B cell (primary cell): ENCODE measurements at regions not wholly inside any gene's neighbourhood (a gene's known extent, or its start where the extent isn't known, plus 50 kb on each side); places are given as distances from the start of the nearest gene placed in this dataset.

Experiments used
- ATAC-seq: fragments of 200-7000 bp; cut with Tn5 transposase; one replicate; pipeline ENCODE4 v1.10.0; 2021; ENCODE audit warnings: low read depth, mild to moderate bottlenecking, moderate number of reproducible peaks, moderate library complexity
- CTCF ChIA-PET: fragments of 350-600 bp; sonication (Branson Sonifier 250); formaldehyde crosslinking; loops from one replicate; lab custom pipeline; 2021; ENCODE audit warnings: antibody characterized with exemption, inconsistent platforms; lab: Charles Lee
- POLR2A ChIA-PET: fragments of 350-600 bp; sonication (Branson Sonifier 250); formaldehyde crosslinking; loops from one replicate; lab custom pipeline; 2021; ENCODE audit warnings: antibody characterized with exemption; lab: Charles Lee
- DNase-seq: peaks from one replicate; pipeline ENCODE4 v3.0.0; 2013
- H2AFZ ChIP-seq: 2 replicates; pipeline ENCODE4 v1.6.1; 2012; ENCODE audit warnings: mild to moderate bottlenecking, low read depth, low read length; ENCODE audit not compliant: insufficient read depth, poor library complexity, severe bottlenecking
- H3K27ac ChIP-seq, 2 donors: 1 replicate in 1 of 2; 2 replicates in 1 of 2; pipeline ENCODE4 v1.5.1; 2012 to 2013; ENCODE audit warnings: low read length in 2 of 2, mild to moderate bottlenecking in 2 of 2, moderate library complexity in 1 of 2
- H3K27me3 ChIP-seq, 4 experiments: fragments of 200-600 bp in 1 of 4; sonication (generic) in 1 of 4; replicated peaks in 1 of 4; 1 replicate in 2 of 4; 2 replicates in 2 of 4; pipeline versions ENCODE4 v1.6.1 to v1.7.0; 2013 to 2016; ENCODE audit warnings: low read length in 3 of 4, mild to moderate bottlenecking in 2 of 4, mixed read lengths in 1 of 4, moderate library complexity in 1 of 4; ENCODE audit not compliant: insufficient read depth in 4 of 4, control insufficient read depth in 3 of 4; ENCODE audit errors: control extremely low read depth in 1 of 4
- H3K36me3 ChIP-seq, 2 experiments: replicated peaks in 1 of 2; 1 replicate in 1 of 2; 2 replicates in 1 of 2; pipeline versions ENCODE4 v1.6.1 to v1.7.1; 2013; ENCODE audit warnings: low read length in 1 of 2; ENCODE audit not compliant: insufficient read depth in 2 of 2, control insufficient read depth in 1 of 2; ENCODE audit errors: control extremely low read depth in 1 of 2, extremely low read depth in 1 of 2
- H3K4me1 ChIP-seq, 2 donors: fragments of 200-600 bp in 1 of 2; sonication (generic) in 1 of 2; 1 replicate in 1 of 2; 2 replicates in 1 of 2; pipeline versions ENCODE4 v1.5.1 to v1.6.1; 2013 to 2017; ENCODE audit warnings: low read length in 2 of 2; ENCODE audit not compliant: control insufficient read depth in 2 of 2, insufficient read depth in 2 of 2
- H3K4me2 ChIP-seq: replicated peaks from 2 replicates; pipeline ENCODE3; 2012; ENCODE audit warnings: mild to moderate bottlenecking, low read depth, low read length; ENCODE audit not compliant: poor library complexity, severe bottlenecking
- H3K4me3 ChIP-seq, 5 experiments: fragments of 200-600 bp in 1 of 5; sonication (generic) in 1 of 5; 1 replicate in 3 of 5; 2 replicates in 2 of 5; pipeline versions ENCODE4 v1.5.1 to v1.7.0; 2011 to 2016; ENCODE audit warnings: low read length in 4 of 5, mild to moderate bottlenecking in 4 of 5, low read depth in 2 of 5, control low read depth in 1 of 5, moderate library complexity in 1 of 5; ENCODE audit not compliant: insufficient read depth in 1 of 5; ENCODE audit errors: control extremely low read depth in 1 of 5, extremely low read depth in 1 of 5
- H3K79me2 ChIP-seq: fragments of 200-600 bp; sonication (generic); one replicate; pipeline ENCODE4 v1.6.0; 2016; ENCODE audit warnings: low read length; ENCODE audit not compliant: control insufficient read depth, insufficient read depth
- H3K9ac ChIP-seq: fragments of 200-600 bp; sonication (generic); 2 replicates; pipeline ENCODE4 v1.6.1; 2017; ENCODE audit warnings: mild to moderate bottlenecking, low read length, moderate library complexity
- H3K9me3 ChIP-seq, 3 donors: one replicate each; pipeline versions ENCODE4 v1.6.1 to v1.7.1; 2013; ENCODE audit warnings: low read length in 2 of 3; ENCODE audit not compliant: control insufficient read depth in 2 of 3, insufficient read depth in 1 of 3; ENCODE audit errors: control extremely low read depth in 1 of 3
- H4K20me1 ChIP-seq: 2 replicates; pipeline ENCODE4 v1.6.0; 2012; ENCODE audit warnings: mild to moderate bottlenecking, low read length; ENCODE audit not compliant: insufficient read depth, control insufficient read depth, poor library complexity, severe bottlenecking
- H3K27ac Mint-ChIP-seq: one replicate; pipeline ENCODE4 v1.8.0; 2021; ENCODE audit warnings: mixed read lengths
- H3K27me3 Mint-ChIP-seq: one replicate; pipeline ENCODE4 v1.8.0; 2021; ENCODE audit warnings: mixed read lengths
- H3K4me1 Mint-ChIP-seq: one replicate; pipeline ENCODE4 v1.8.0; 2021; ENCODE audit warnings: mixed read lengths
- H3K4me3 Mint-ChIP-seq: one replicate; pipeline ENCODE4 v1.8.0; 2021; ENCODE audit warnings: mixed read lengths
- H3K9me3 Mint-ChIP-seq: one replicate; pipeline ENCODE4 v1.8.0; 2022; ENCODE audit warnings: mixed read lengths; ENCODE audit not compliant: insufficient read depth
- CTCF ChIP-seq: fragments of 200-600 bp; IDR thresholded peaks from one replicate; pipeline ENCODE4 v1.8.0; 2022; ENCODE audit warnings: antibody characterized with exemption, mild to moderate bottlenecking
- EZH2 ChIP-seq: IDR thresholded peaks from 2 replicates; pipeline ENCODE4 v1.6.1; 2012; ENCODE audit warnings: borderline replicate concordance, low read depth, mild to moderate bottlenecking, moderate library complexity, low read length; ENCODE audit not compliant: insufficient read depth, poor library complexity, severe bottlenecking
- WGBS: methylation state at CpG from one replicate; pipeline ENCODE4 v1.1.5; 2013; ENCODE audit warnings: missing lambda C conversion rate; ENCODE audit not compliant: insufficient coverage; 5-methylcytosine and 5-hydroxymethylcytosine counted together
- intact Hi-C: fragments of 100-400 bp; cut with micrococcal nuclease; formaldehyde crosslinking; loops from one replicate; pipeline ENCODE4 v1.10.0; 2022

GRCh38 chr6:82492134-82492533 lies 128.5 kb downstream of the TPBG start:
- no CpG with 5 or more reads among the region's 2 CpGs for WGBS
- Histone ChIP-seq H3K27me3 (no peaks in the 10 kb centered on the region), H3K27ac (no peak overlapping the region)

GRCh38 chr6:82493467-82493866 lies 129.8 kb downstream of the TPBG start:
- no peaks in the 10 kb centered on the region for H3K4me1 Mint-ChIP-seq
- H3K4me3 Mint-ChIP-seq: no peak overlapping the region
- no peaks in the 10 kb centered on the region for H3K36me3 ChIP-seq
- no peak overlapping the region for H2AFZ ChIP-seq
- H3K27me3 Mint-ChIP-seq: no peaks in the 10 kb centered on the region
- intact Hi-C loops: no loop called here
- H3K79me2 ChIP-seq: no peaks in the 10 kb centered on the region
- ChIA-PET POLR2A (no interaction called here), CTCF (no interaction called here)
- H4K20me1 ChIP-seq: no peaks in the 10 kb centered on the region
- no peak overlapping the region for H3K9ac ChIP-seq
- TF ChIP-seq CTCF (no peak), EZH2 (no peak)
- H3K4me1 ChIP-seq: no peaks in the 10 kb centered on the region
- no peak for DNase-seq
- H3K27ac ChIP-seq: no peak overlapping the region
- no peaks in the 10 kb centered on the region for H3K9me3 ChIP-seq
- H3K27me3 ChIP-seq: no peaks in the 10 kb centered on the region
- H3K4me2 ChIP-seq: no peak overlapping the region
- WGBS: no CpG with 5 or more reads among the region's 1 CpG
- ATAC-seq: no peak
- no peak overlapping the region for H3K27ac Mint-ChIP-seq
- no peaks in the 10 kb centered on the region for H3K9me3 Mint-ChIP-seq
- no peak overlapping the region for H3K4me3 ChIP-seq

More at GRCh38 chr6:82492134-82492533, 128.5 kb downstream of the TPBG start:
- TF ChIP-seq CTCF (no peak), EZH2 (no peak)
- Histone ChIP-seq H4K20me1 (no peaks in the 10 kb centered on the region), H2AFZ (no peak overlapping the region), H3K9ac (no peak overlapping the region), H3K9me3 (no peaks in the 10 kb centered on the region), H3K79me2 (no peaks in the 10 kb centered on the region), H3K4me2 (no peak overlapping the region), H3K4me1 (no peaks in the 10 kb centered on the region), H3K36me3 (no peaks in the 10 kb centered on the region), H3K4me3 (no peak overlapping the region)
- Mint-ChIP-seq H3K27ac (no peak overlapping the region), H3K27me3 (no peaks in the 10 kb centered on the region), H3K4me3 (no peak overlapping the region), H3K9me3 (peaks cover 2% of the 10 kb centered on the region), H3K4me1 (no peaks in the 10 kb centered on the region)
- ChIA-PET POLR2A (no interaction called here), CTCF (no interaction called here)
- DNase-seq: no peak
- ATAC-seq: no peak
- intact Hi-C loops: no loop called here
